HG03095 (cell line): ENCODE measurements at regions not wholly inside any gene's neighbourhood (a gene's known extent, or its start where the extent isn't known, plus 50 kb on each side); places are given as distances from the start of the nearest gene placed in this dataset.

Source experiments
- ATAC-seq: cut with Tn5 transposase; IDR thresholded peaks from one replicate; pipeline ENCODE4 v1.9.1; 2021; ENCODE audit warnings: moderate library complexity; ENCODE audit not compliant: unreplicated experiment

- ATAC-seq, result no peak
Measured at GRCh38 chr6:122042960-122043735, 356.3 kb upstream of the HSF2 start.

- no peak for ATAC-seq
Measured at GRCh38 chr6:122048570-122048969, 350.9 kb upstream of the HSF2 start.

- no peak for ATAC-seq
Measured at GRCh38 chr6:122049341-122049740, 350.1 kb upstream of the HSF2 start.

- ATAC-seq, result no peak
Measured at GRCh38 chr6:122050242-122050755, 349.2 kb upstream of the HSF2 start.

- no peak for ATAC-seq
Measured at GRCh38 chr6:122052346-122052900, 347.0 kb upstream of the HSF2 start.

- no peak for ATAC-seq
Measured at GRCh38 chr6:122059918-122060317, 339.5 kb upstream of the HSF2 start.

GRCh38 chr6:122061855-122062254, 337.6 kb upstream of the HSF2 start:
- ATAC-seq, result no peak

- ATAC-seq, result no peak
Measured at GRCh38 chr6:122063076-122063475, 336.4 kb upstream of the HSF2 start.

GRCh38 chr6:122063761-122064160, 335.7 kb upstream of the HSF2 start:
- no peak for ATAC-seq

GRCh38 chr6:122066200-122066599, 333.3 kb upstream of the HSF2 start:
- ATAC-seq, result no peak

GRCh38 chr6:122068291-122068769, 331.1 kb upstream of the HSF2 start:
- ATAC-seq, result no peak

GRCh38 chr6:122069932-122070331, 329.5 kb upstream of the HSF2 start:
- no peak for ATAC-seq

- no peak for ATAC-seq
Measured at GRCh38 chr6:122072014-122072647, 327.3 kb upstream of the HSF2 start.

- no peak for ATAC-seq
Measured at GRCh38 chr6:122075084-122075838, 324.2 kb upstream of the HSF2 start.

- ATAC-seq, result no peak
Measured at GRCh38 chr6:122075917-122076316, 323.5 kb upstream of the HSF2 start.

- ATAC-seq, result peak; percentile 55
Measured at GRCh38 chr6:122077603-122078002, 321.8 kb upstream of the HSF2 start.

- ATAC-seq, result no peak
Measured at GRCh38 chr6:122078481-122078880, 321.0 kb upstream of the HSF2 start.

- no peak for ATAC-seq
Measured at GRCh38 chr6:122079916-122080315, 319.5 kb upstream of the HSF2 start.

- ATAC-seq, result no peak
Measured at GRCh38 chr6:122081921-122082320, 317.5 kb upstream of the HSF2 start.

GRCh38 chr6:122082370-122082769, 317.1 kb upstream of the HSF2 start:
- no peak for ATAC-seq

- no peak for ATAC-seq
Measured at GRCh38 chr6:122092366-122092765, 307.1 kb upstream of the HSF2 start.
